HL-60 (cell line): ENCODE measurements at regions not wholly inside any gene's neighbourhood (a gene's known extent, or its start where the extent isn't known, plus 50 kb on each side); places are given as distances from the start of the nearest gene placed in this dataset.

ENCODE experiments used
- CTCF ChIP-seq: IDR thresholded peaks from one replicate; pipeline ENCODE4 v1.5.1; 2011; ENCODE audit warnings: low read length, control low read depth, inconsistent platforms; ENCODE audit not compliant: insufficient read depth
- POLR2AphosphoS5 ChIP-seq: IDR thresholded peaks from 2 replicates; pipeline ENCODE4 v1.6.1; 2012; ENCODE audit warnings: low read depth
- REST ChIP-seq: IDR thresholded peaks from 2 replicates; pipeline ENCODE4 v1.6.1; 2012; ENCODE audit warnings: low read depth; ENCODE audit not compliant: insufficient replicate concordance

GRCh38 chr16:6929868-6930267 is 402.8 kb upstream of the RBFOX1 start:
- TF ChIP-seq CTCF (no peak), POLR2AphosphoS5 (no peak), REST (no peak)
